Rectal smooth muscle tissue (tissue), 1 donor: ENCODE measurements at regions not wholly inside any gene's neighbourhood (a gene's known extent, or its start where the extent isn't known, plus 50 kb on each side); places are given as distances from the start of the nearest gene placed in this dataset.

Source experiments
- H3K27ac ChIP-seq: one replicate; pipeline ENCODE4 v1.7.0; 2013; ENCODE audit warnings: low read depth, low read length, inconsistent platforms
- H3K27me3 ChIP-seq: one replicate; pipeline ENCODE4 v1.7.0; 2013; ENCODE audit warnings: low read length; ENCODE audit not compliant: control insufficient read depth, insufficient read depth
- H3K36me3 ChIP-seq: one replicate; pipeline ENCODE4 v1.7.0; 2013; ENCODE audit warnings: low read length; ENCODE audit not compliant: control insufficient read depth, insufficient read depth
- H3K4me1 ChIP-seq: one replicate; pipeline ENCODE4 v1.7.0; 2013; ENCODE audit warnings: low read length; ENCODE audit not compliant: control insufficient read depth, insufficient read depth
- H3K4me3 ChIP-seq: one replicate; pipeline ENCODE4 v1.7.0; 2013; ENCODE audit warnings: low read length
- H3K9ac ChIP-seq: one replicate; pipeline ENCODE4 v1.7.0; 2013; ENCODE audit warnings: low read length

DNA sequence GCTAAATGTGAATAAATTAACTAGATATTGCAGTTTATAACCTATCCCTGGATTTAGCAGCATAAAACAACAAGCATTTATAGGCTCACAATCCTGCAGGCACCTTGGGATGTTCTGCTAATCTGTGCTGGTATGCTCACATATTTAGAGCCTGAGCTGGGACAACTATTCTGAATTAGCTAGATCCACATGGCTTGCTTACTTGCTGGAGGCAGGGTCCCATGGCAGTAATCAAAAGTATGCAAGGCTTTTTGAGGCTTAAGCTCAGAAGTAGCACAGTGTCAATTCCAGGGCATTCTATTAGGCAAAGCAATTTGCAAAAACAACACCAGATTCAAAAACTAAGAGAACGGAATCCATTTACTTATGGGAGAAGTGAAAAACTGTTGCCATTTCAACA is 745.0 kb upstream of the ACO1 start:
- no peaks in the 10 kb centered on the region for H3K36me3 ChIP-seq
- H3K9ac ChIP-seq: no peak overlapping the region
- H3K4me1 ChIP-seq: no peaks in the 10 kb centered on the region
- H3K4me3 ChIP-seq: no peak overlapping the region
- H3K27me3 ChIP-seq: no peaks in the 10 kb centered on the region
- no peak overlapping the region for H3K27ac ChIP-seq

DNA sequence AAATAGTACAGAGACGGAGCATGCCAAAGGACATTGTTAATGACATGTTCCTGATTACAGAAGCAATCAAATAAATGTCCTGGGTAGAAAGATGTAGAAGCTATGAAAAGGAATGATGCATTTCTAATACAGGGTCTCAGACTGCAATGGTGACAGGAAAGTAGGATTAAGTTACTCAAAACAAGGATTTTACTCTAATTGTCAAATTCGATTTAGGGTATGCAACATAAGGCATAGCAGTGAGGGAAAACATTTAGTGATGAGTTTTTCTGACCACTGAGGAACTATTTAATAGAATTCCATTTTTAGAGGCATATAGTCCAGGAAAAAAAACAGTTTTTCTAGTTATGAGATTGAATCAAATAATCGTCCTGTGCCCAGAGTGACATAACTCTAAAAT is 715.1 kb upstream of the ACO1 start:
- Histone ChIP-seq H3K27me3 (no peaks in the 10 kb centered on the region), H3K9ac (no peak overlapping the region), H3K4me1 (no peaks in the 10 kb centered on the region), H3K36me3 (no peaks in the 10 kb centered on the region), H3K4me3 (no peak overlapping the region), H3K27ac (no peak overlapping the region)

DNA sequence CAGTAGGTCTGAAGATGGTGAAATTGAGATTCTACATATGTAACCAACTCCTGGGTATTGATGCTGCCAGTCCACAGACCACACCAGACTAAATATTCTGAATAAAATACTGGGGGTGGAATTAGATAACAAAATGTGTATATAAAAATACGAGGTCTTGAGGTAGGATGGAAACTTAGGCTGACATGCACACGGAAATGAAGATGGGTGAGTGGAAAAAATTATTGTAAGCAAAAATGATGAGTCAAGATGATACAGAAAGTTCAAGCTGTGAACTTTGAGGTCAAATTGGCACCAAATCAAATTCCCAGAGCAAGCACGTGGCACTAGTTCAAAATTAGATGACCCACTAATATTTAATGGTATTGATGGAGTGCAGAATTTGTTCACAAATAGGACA is 713.4 kb upstream of the ACO1 start:
- H3K36me3 ChIP-seq: no peaks in the 10 kb centered on the region
- no peaks in the 10 kb centered on the region for H3K4me1 ChIP-seq
- H3K27me3 ChIP-seq: no peaks in the 10 kb centered on the region
- H3K9ac ChIP-seq: no peak overlapping the region
- H3K27ac ChIP-seq: no peak overlapping the region
- no peak overlapping the region for H3K4me3 ChIP-seq

DNA sequence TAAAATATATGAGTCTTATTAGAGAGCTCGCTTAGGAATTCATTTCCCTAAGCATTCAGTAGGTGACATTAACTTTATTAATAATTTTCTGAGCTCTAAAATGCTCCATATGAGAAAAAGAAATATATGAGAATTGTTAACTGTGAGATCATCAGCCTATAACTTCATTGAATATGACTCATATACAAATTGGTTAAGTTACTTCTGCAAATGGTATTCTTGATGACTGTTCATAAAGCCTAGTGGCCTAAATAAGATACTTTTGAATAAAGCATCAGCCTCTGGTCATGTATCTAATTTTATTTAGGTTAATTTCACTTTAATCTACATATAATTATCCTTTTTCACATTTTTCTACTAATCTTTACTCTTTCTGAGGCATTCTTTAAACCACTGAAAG is 710.2 kb upstream of the ACO1 start:
- H3K4me1 ChIP-seq: no peaks in the 10 kb centered on the region
- H3K27me3 ChIP-seq: no peaks in the 10 kb centered on the region
- no peaks in the 10 kb centered on the region for H3K36me3 ChIP-seq
- H3K9ac ChIP-seq: no peak overlapping the region
- no peak overlapping the region for H3K4me3 ChIP-seq
- H3K27ac ChIP-seq: no peak overlapping the region

DNA sequence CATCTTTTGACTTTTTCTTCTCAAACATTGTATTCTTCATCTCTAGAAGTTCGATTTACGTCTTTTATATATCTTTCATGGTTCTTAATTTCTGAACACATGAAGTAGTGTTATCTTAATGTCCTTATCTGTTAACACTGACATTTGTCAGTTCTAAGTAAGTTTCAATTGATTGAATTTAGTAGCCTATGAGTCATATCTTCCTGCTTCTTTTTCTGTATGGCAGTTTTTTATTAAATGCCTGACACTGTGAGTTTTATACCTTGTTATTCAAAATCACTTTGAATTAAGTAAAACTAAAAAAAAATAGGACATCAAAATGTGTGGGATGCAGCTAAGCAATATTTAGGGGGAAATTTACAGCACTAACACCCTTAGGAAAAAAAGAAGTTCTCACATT is 707.0 kb upstream of the ACO1 start:
- Histone ChIP-seq H3K27me3 (no peaks in the 10 kb centered on the region), H3K36me3 (no peaks in the 10 kb centered on the region), H3K4me3 (no peak overlapping the region), H3K4me1 (no peaks in the 10 kb centered on the region), H3K9ac (no peak overlapping the region), H3K27ac (no peak overlapping the region)

DNA sequence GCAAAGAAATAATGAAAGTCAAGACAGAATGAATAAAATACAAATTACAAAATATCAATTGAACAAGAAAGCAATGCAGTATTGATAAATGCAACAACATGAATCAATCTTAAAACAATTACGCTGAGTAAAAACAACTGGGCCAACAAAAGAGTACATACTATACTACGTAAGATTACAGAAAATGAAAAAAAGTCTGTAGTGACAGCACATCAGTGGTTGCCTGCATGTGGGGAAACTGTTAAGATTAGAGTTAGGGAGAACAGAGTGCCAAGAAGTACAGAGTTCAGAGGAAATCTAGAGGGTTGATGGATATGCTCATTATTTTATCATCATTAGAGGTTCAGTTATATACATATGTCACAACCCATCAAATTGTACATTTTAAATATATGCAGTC is 706.6 kb upstream of the ACO1 start:
- H3K4me3 ChIP-seq: no peak overlapping the region
- H3K9ac ChIP-seq: no peak overlapping the region
- H3K27ac ChIP-seq: no peak overlapping the region
- no peaks in the 10 kb centered on the region for H3K36me3 ChIP-seq
- H3K27me3 ChIP-seq: no peaks in the 10 kb centered on the region
- H3K4me1 ChIP-seq: no peaks in the 10 kb centered on the region

DNA sequence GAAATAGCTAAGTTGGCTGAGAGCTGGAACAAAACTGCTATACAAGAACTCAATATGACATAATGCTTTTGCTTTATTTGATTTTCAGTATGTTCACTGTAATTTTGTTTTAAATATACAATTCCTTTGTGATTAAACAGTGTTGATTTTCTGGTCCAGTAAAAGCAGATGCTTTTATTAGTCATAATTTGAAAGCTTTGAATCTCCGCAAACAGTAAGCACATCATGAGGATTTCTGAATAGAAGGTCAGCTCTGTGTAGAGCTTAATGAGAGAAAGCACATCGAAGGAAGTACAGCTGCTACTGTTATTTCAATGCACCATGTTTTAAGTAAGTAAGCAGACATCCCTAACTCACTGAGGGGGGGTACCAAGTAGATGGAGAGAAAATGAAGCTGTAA is 701.3 kb upstream of the ACO1 start:
- H3K36me3 ChIP-seq: no peaks in the 10 kb centered on the region
- H3K4me3 ChIP-seq: no peak overlapping the region

DNA sequence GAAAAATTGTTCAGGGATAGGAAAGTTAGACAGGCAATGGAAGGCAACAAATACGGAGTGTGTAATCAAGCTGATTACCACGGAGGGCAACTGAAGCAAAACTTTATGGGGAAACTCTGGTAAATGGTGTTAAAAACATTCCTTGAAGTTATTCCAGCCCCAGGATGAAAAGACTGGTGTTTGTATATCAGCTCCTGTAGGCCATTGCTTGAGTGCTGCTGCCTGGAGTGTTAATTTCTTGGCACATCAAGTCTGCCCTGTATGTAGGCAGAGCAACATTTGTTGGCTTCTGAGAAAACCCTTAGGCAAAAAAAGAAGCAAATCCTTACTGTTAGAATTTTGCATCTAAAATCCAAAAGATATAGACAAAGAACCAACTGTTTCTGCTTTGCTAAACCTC is 686.5 kb upstream of the ACO1 start:
- H3K27me3 ChIP-seq: no peaks in the 10 kb centered on the region
- H3K36me3 ChIP-seq: no peaks in the 10 kb centered on the region
- H3K4me3 ChIP-seq: no peak overlapping the region
- H3K9ac ChIP-seq: no peak overlapping the region
- no peaks in the 10 kb centered on the region for H3K4me1 ChIP-seq
- H3K27ac ChIP-seq: no peak overlapping the region

More for the DNA sequence above, 701.3 kb upstream of the ACO1 start:
- Histone ChIP-seq H3K4me1 (no peaks in the 10 kb centered on the region), H3K27ac (no peak overlapping the region), H3K9ac (no peak overlapping the region), H3K27me3 (no peaks in the 10 kb centered on the region)

DNA sequence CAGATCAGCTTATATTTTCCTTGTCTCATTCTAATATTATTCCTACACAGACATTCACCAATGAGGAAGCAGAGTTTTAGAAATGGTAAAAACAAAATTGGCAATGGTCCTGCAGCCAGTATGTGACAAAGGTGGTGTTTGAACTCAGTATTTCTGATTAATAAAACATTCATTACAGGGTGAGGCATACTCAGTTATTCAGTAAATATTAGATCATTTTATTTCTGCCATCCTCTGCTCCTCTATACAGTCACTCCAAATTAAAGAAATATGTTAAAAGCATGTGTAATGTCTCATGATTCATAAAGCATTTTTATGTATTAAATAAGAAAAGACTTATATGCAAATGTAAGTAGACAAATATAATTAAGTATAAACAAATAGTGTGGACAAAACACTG is 684.6 kb upstream of the ACO1 start:
- no peak overlapping the region for H3K9ac ChIP-seq
- H3K4me3 ChIP-seq: no peak overlapping the region
- no peaks in the 10 kb centered on the region for H3K4me1 ChIP-seq

DNA sequence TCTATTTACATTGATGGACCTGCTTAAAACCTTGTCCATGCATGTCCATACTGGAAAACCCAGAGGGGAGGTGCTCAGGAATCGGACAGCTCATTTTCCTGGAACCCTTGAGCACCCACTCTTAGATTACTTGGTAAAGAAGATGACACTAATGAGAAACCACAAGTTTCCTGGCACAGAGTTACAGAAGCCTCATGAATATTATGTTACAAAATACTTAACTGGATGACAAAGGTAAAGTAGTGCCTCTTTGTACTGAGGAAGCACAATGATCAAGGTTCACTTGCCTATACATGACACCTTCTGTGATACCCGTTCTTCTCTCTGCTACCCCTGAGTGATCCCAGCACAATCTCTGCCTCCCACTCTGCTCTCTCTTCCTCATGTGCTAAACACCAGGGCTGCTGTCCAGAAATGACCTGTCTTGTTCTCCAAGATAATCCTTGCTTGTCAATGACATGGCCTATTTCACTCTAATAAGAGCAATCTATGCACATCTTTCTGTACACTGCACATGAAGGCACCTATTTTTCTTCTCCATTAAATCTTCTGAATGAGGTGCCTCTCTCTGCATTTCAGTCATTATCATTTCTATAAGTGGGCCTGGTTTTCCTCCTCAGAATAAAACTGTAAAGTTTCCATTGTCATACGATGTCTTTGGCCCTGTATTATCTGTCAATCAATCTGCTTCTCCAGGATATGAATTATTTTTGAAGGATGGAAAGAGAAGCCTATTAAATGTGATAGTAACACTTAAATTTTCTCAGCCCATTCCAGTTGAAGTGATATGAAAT is 684.0 kb upstream of the ACO1 start:
- Histone ChIP-seq H3K27ac (no peak overlapping the region), H3K27me3 (no peaks in the 10 kb centered on the region), H3K9ac (no peak overlapping the region), H3K36me3 (no peaks in the 10 kb centered on the region), H3K4me1 (no peaks in the 10 kb centered on the region), H3K4me3 (no peak overlapping the region)

More for the DNA sequence above, 684.6 kb upstream of the ACO1 start:
- no peaks in the 10 kb centered on the region for H3K36me3 ChIP-seq
- no peak overlapping the region for H3K27ac ChIP-seq
- no peaks in the 10 kb centered on the region for H3K27me3 ChIP-seq

DNA sequence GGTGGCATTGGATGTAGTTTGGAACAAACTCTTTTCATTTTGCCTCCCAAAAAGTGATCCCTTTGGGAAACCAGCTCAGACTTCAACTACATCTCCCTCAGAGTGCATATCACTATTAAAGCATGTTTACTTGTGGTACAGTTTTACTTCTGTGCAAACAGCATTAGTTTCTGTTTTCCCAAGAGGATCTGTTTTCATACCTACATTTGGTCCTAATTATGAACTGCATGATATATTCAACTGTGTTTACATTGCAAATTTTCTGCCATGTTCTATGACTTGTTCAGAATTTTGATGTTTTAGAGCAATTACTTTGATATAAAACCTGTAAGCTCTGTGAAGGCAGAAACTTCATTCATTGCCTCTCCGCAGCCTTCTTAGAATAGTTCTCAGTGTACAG is 681.5 kb upstream of the ACO1 start:
- Histone ChIP-seq H3K27ac (no peak overlapping the region), H3K4me3 (no peak overlapping the region), H3K27me3 (no peaks in the 10 kb centered on the region), H3K9ac (no peak overlapping the region), H3K4me1 (no peaks in the 10 kb centered on the region), H3K36me3 (no peaks in the 10 kb centered on the region)

DNA sequence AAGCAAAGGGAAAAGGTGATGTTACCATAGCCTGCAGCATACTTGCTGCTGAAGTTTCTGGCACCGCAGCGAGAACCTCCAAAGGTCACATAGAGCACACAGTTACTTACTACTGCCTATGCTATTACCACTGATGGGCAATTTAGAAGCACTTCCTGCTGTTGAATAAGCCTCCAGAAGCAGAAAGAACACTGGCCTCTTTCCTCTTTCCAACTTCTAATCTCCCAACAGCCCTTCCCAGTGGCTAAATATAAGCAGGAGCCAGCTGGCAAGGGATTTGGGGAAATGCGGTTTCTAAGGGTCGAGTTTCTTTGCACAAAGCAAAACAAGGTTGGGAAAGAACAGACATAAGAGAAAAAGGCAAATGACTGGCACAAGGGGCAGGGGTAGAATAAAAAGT is 669.2 kb upstream of the ACO1 start:
- Histone ChIP-seq H3K36me3 (no peaks in the 10 kb centered on the region), H3K9ac (no peak overlapping the region), H3K27me3 (no peaks in the 10 kb centered on the region), H3K27ac (no peak overlapping the region), H3K4me1 (no peaks in the 10 kb centered on the region), H3K4me3 (no peak overlapping the region)

DNA sequence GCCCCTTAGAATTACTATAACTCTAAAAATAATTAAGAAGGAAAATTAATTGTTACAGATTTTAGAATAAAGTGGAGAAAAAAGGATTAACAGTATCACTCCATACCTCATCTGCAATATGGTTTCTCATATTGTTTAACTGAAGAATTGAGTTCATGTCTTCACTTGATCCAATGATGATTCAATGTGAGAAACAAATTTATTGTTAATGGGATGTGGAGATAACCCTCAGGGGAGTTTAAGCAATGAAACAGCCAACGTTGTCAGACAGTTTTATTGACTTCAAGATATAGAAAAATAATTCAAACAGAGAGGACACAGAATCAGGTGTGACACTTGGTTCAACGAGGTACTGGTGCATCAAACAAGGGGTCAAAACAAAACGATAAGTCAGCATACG is 665.2 kb upstream of the ACO1 start:
- H3K27ac ChIP-seq: no peak overlapping the region
- H3K4me3 ChIP-seq: no peak overlapping the region
- no peak overlapping the region for H3K9ac ChIP-seq
- no peaks in the 10 kb centered on the region for H3K4me1 ChIP-seq
- H3K36me3 ChIP-seq: no peaks in the 10 kb centered on the region
- H3K27me3 ChIP-seq: no peaks in the 10 kb centered on the region
